Dermis microvascular lymphatic vessel endothelial cell (primary cell): ENCODE measurements at regions not wholly inside any gene's neighbourhood (a gene's known extent, or its start where the extent isn't known, plus 50 kb on each side); places are given as distances from the start of the nearest gene placed in this dataset.
"Not testable (repeated sequence)": the region's sequence is repeated elsewhere in the genome, so short reads cannot be mapped to it uniquely, and the experiment has no call there.

Experiments used
- DNase-seq, 2 donors: peaks; one replicate each; pipeline versions ENCODE4 v3.0.0 to v3.0.0-alpha.2; 2010; ENCODE audit warnings: low read depth in 2 of 2

GRCh38 chr18:11464129-11464528 lies 145.3 kb upstream of the SLC35G4 start:
- DNase-seq = no peak

GRCh38 chr18:11458447-11458846 lies 150.9 kb upstream of the SLC35G4 start:
- no peak for DNase-seq

- DNase-seq = not testable (repeated sequence)
Measured at GRCh38 chr18:11457853-11458252, 151.5 kb upstream of the SLC35G4 start.

GRCh38 chr18:11454040-11454439 lies 155.4 kb upstream of the SLC35G4 start:
- DNase-seq = no peak

GRCh38 chr18:11444169-11444568 lies 165.2 kb upstream of the SLC35G4 start:
- DNase-seq = not testable (repeated sequence)

GRCh38 chr18:11437046-11437445 lies 172.3 kb upstream of the SLC35G4 start:
- no peak for DNase-seq

GRCh38 chr18:11432360-11432811 lies 177.0 kb upstream of the SLC35G4 start:
- DNase-seq = no peak

- DNase-seq = no peak
Measured at GRCh38 chr18:11429876-11430275, 179.5 kb upstream of the SLC35G4 start.

- no peak for DNase-seq
Measured at GRCh38 chr18:11425211-11425610, 184.2 kb upstream of the SLC35G4 start.

GRCh38 chr18:11419338-11419737 lies 190.1 kb upstream of the SLC35G4 start:
- peak in 1 of 2 donors; percentile 61 for DNase-seq

- no peak for DNase-seq
Measured at GRCh38 chr18:11412811-11413210, 196.6 kb upstream of the SLC35G4 start.

- DNase-seq = no peak
Measured at GRCh38 chr18:11411048-11411447, 198.3 kb upstream of the SLC35G4 start.

GRCh38 chr18:11408555-11409065 lies 200.8 kb upstream of the SLC35G4 start:
- DNase-seq = no peak

GRCh38 chr18:11407940-11408339 lies 201.5 kb upstream of the SLC35G4 start:
- DNase-seq = no peak

- DNase-seq = no peak
Measured at GRCh38 chr18:11405804-11406203, 203.6 kb upstream of the SLC35G4 start.

- DNase-seq = no peak
Measured at GRCh38 chr18:11400703-11401102, 208.7 kb upstream of the SLC35G4 start.

GRCh38 chr18:11398625-11399024 lies 210.8 kb upstream of the SLC35G4 start:
- no peak for DNase-seq

GRCh38 chr18:11392980-11393885 lies 216.2 kb upstream of the SLC35G4 start:
- no peak for DNase-seq

GRCh38 chr18:11392292-11392691 lies 217.1 kb upstream of the SLC35G4 start:
- DNase-seq = no peak

GRCh38 chr18:11391661-11392060 lies 217.7 kb upstream of the SLC35G4 start:
- DNase-seq = no peak

GRCh38 chr18:11388755-11389680 lies 220.4 kb upstream of the SLC35G4 start:
- DNase-seq = no peak

GRCh38 chr18:11387880-11388279 lies 221.5 kb upstream of the SLC35G4 start:
- DNase-seq = peak; percentile 69 to 73
